Panc1 (cell line): ENCODE measurements at regions not wholly inside any gene's neighbourhood (a gene's known extent, or its start where the extent isn't known, plus 50 kb on each side); places are given as distances from the start of the nearest gene placed in this dataset.

Source experiments
- ATAC-seq: fragments of 200-7000 bp; cut with Tn5 transposase; 2 replicates; pipeline ENCODE4 v1.9.1; 2020; ENCODE audit warnings: mild to moderate bottlenecking, moderate library complexity
- BruUV-seq: library from RNA; stranded (reverse); fragments of 400-500 nt; replicated peaks from 2 replicates; lab custom pipeline; 2021; lab: Mats Ljungman, UMichigan
- CTCF ChIA-PET: fragments of 300-600 bp; sonication (Branson Sonifier 250); formaldehyde crosslinking; loops from one replicate; lab custom pipeline; 2022; ENCODE audit warnings: antibody characterized with exemption; lab: Charles Lee
- POLR2A ChIA-PET: fragments of 300-600 bp; sonication (Branson Sonifier 250); formaldehyde crosslinking; loops from one replicate; lab custom pipeline; 2022; ENCODE audit warnings: antibody characterized with exemption; lab: Charles Lee
- DNase-seq: peaks from one replicate; pipeline ENCODE4 v3.0.0-alpha.2; 2010; ENCODE audit warnings: low read depth, low spot score
- H3K27ac ChIP-seq: 2 replicates; pipeline ENCODE4 v1.5.1; 2011; ENCODE audit warnings: mild to moderate bottlenecking, low read length, inconsistent platforms
- H3K27me3 ChIP-seq: fragments of 200-500 bp; sonication (Bioruptor generic); 2 replicates; pipeline ENCODE4 v1.6.0; 2014; ENCODE audit warnings: low read length, inconsistent platforms; ENCODE audit not compliant: control insufficient read depth, insufficient read depth
- H3K36me3 ChIP-seq: fragments of 200-500 bp; sonication (Bioruptor generic); 2 replicates; pipeline ENCODE4 v1.5.1; 2014; ENCODE audit warnings: inconsistent platforms, mild to moderate bottlenecking, low read length, moderate library complexity; ENCODE audit not compliant: control insufficient read depth, insufficient read depth
- H3K4me1 ChIP-seq: 2 replicates; pipeline ENCODE4 v1.5.1; 2011; ENCODE audit warnings: inconsistent platforms, mild to moderate bottlenecking, low read length, moderate library complexity; ENCODE audit not compliant: control insufficient read depth, insufficient read depth
- H3K4me3 ChIP-seq, 2 experiments: 2 replicates each; pipeline ENCODE4 v1.5.1; 2011 to 2012; ENCODE audit warnings: low read depth in 2 of 2, low read length in 2 of 2, mild to moderate bottlenecking in 2 of 2, inconsistent platforms in 1 of 2, moderate library complexity in 1 of 2
- H3K9me3 ChIP-seq: fragments of 200-500 bp; sonication (Bioruptor generic); 2 replicates; pipeline ENCODE4 v1.5.1; 2014; ENCODE audit warnings: low read depth, mild to moderate bottlenecking, inconsistent platforms, low read length, moderate library complexity; ENCODE audit not compliant: control insufficient read depth, insufficient read depth
- POLR2AphosphoS5 ChIP-seq: IDR thresholded peaks from 2 replicates; pipeline ENCODE4 v1.6.1; 2012; ENCODE audit warnings: mild to moderate bottlenecking, low read depth, low read length, moderate library complexity
- SIN3A ChIP-seq: IDR thresholded peaks from 2 replicates; pipeline ENCODE4 v1.6.1; 2012; ENCODE audit warnings: low read depth, mild to moderate bottlenecking, low read length, moderate library complexity, borderline replicate concordance; ENCODE audit not compliant: insufficient read depth
- TCF7L2 ChIP-seq: IDR thresholded peaks from 2 replicates; pipeline ENCODE4 v1.6.1; 2011; ENCODE audit warnings: mild to moderate bottlenecking, low read depth, low read length, inconsistent platforms
- in situ Hi-C: cut with HindIII; loops from 2 replicates; pipeline ENCODE4 v1.10.0; 2016; ENCODE audit warnings: low sequenced_read_pairs, low pct_unique_long_range_greater_than_20kb
- intact Hi-C: fragments of 100-400 bp; cut with micrococcal nuclease; formaldehyde crosslinking; loops from one replicate; pipeline ENCODE4 v1.10.0; 2022; ENCODE audit not compliant: unreplicated experiment
- TF ChIP-seq, protein P1 (sequence below), 2 experiments: IDR thresholded peaks; 2 replicates each; pipeline ENCODE4 v1.6.1; 2011 to 2012; ENCODE audit warnings: low read depth in 2 of 2, control low read depth in 1 of 2, low read length in 1 of 2, mild to moderate bottlenecking in 1 of 2, moderate library complexity in 1 of 2; ENCODE audit not compliant: insufficient read depth in 1 of 2
- TF ChIP-seq, protein P2 (sequence below): fragments of 450-650 bp; IDR thresholded peaks from 2 replicates; pipeline ENCODE4 v1.5.1; 2017; ENCODE audit warnings: mild to moderate bottlenecking

DNA sequence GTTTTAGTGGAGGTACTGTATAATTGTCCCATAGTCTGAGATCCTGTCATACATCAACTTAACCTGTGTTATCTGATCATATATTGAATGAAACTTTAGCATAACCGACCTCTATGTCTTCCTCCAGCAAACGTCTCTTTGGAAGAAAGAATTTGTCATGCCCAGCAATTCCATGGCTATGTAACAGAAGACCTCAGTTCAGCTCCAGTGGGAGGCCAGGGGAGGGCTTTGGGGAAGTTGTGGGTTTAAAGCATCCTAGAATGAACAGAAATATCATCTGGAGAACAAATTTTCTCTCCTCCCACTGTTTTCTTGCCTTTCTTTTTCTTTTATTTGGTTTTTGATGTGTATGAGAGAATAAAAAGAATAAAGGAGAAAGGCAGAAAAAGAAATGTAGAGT, 164.5 kb downstream of the GAS1 start:
- ChIA-PET POLR2A (no interaction called here), CTCF (no interaction called here)
- ATAC-seq (no peak), DNase-seq (no peak)
- Histone ChIP-seq H3K27me3 (no peaks in the 10 kb centered on the region), H3K4me3 (no peak overlapping the region), H3K36me3 (no peaks in the 10 kb centered on the region), H3K4me1 (no peaks in the 10 kb centered on the region), H3K27ac (no peak overlapping the region), H3K9me3 (no peaks in the 10 kb centered on the region)
- intact Hi-C loops (no loop called here), in situ Hi-C loops (no loop called here)
- TF ChIP-seq, protein P1, sequence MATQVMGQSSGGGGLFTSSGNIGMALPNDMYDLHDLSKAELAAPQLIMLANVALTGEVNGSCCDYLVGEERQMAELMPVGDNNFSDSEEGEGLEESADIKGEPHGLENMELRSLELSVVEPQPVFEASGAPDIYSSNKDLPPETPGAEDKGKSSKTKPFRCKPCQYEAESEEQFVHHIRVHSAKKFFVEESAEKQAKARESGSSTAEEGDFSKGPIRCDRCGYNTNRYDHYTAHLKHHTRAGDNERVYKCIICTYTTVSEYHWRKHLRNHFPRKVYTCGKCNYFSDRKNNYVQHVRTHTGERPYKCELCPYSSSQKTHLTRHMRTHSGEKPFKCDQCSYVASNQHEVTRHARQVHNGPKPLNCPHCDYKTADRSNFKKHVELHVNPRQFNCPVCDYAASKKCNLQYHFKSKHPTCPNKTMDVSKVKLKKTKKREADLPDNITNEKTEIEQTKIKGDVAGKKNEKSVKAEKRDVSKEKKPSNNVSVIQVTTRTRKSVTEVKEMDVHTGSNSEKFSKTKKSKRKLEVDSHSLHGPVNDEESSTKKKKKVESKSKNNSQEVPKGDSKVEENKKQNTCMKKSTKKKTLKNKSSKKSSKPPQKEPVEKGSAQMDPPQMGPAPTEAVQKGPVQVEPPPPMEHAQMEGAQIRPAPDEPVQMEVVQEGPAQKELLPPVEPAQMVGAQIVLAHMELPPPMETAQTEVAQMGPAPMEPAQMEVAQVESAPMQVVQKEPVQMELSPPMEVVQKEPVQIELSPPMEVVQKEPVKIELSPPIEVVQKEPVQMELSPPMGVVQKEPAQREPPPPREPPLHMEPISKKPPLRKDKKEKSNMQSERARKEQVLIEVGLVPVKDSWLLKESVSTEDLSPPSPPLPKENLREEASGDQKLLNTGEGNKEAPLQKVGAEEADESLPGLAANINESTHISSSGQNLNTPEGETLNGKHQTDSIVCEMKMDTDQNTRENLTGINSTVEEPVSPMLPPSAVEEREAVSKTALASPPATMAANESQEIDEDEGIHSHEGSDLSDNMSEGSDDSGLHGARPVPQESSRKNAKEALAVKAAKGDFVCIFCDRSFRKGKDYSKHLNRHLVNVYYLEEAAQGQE (IDR thresholded peaks at IDR 0.05; ENCODE audit: insufficient read depth in 1 of 2, low read depth in 2 of 2, low read length in 1 of 2) = no peak
- TF ChIP-seq SIN3A = no peak
- no TSS peak for BruUV-seq

DNA sequence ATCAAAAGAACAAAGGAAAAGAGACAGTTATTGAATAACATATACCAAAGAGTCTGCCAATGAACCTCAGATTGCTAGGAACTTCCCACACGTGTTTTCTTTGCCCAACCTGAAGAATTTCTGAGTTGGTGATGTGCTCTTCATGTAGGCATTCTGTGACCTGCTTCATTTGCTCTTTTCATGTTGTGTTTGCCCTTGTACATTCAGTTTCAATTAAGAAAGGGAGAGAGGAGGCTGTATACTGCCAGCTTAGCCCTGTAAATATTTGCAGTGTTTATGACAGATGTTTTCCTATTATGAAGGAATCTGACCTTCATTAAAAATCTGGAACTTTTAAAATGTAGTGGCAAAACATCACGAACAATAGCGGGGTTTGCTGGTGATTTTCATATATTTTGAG, 168.5 kb downstream of the GAS1 start:
- Histone ChIP-seq H3K27me3 (no peaks in the 10 kb centered on the region), H3K27ac (no peak overlapping the region), H3K9me3 (no peaks in the 10 kb centered on the region), H3K36me3 (no peaks in the 10 kb centered on the region), H3K4me1 (no peaks in the 10 kb centered on the region), H3K4me3 (no peak overlapping the region)
- DNase-seq (no peak), ATAC-seq (no peak)
- ChIA-PET POLR2A (no interaction called here), CTCF (no interaction called here)
- no TSS peak for BruUV-seq
- intact Hi-C loops = no loop called here
- in situ Hi-C loops = no loop called here
- TF ChIP-seq TCF7L2 = no peak
- no peak for TF ChIP-seq POLR2AphosphoS5
- TF ChIP-seq, protein P2, sequence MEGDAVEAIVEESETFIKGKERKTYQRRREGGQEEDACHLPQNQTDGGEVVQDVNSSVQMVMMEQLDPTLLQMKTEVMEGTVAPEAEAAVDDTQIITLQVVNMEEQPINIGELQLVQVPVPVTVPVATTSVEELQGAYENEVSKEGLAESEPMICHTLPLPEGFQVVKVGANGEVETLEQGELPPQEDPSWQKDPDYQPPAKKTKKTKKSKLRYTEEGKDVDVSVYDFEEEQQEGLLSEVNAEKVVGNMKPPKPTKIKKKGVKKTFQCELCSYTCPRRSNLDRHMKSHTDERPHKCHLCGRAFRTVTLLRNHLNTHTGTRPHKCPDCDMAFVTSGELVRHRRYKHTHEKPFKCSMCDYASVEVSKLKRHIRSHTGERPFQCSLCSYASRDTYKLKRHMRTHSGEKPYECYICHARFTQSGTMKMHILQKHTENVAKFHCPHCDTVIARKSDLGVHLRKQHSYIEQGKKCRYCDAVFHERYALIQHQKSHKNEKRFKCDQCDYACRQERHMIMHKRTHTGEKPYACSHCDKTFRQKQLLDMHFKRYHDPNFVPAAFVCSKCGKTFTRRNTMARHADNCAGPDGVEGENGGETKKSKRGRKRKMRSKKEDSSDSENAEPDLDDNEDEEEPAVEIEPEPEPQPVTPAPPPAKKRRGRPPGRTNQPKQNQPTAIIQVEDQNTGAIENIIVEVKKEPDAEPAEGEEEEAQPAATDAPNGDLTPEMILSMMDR = no peak
- TF ChIP-seq SIN3A = no peak
- TF ChIP-seq, protein P1 (IDR thresholded peaks at IDR 0.05; ENCODE audit: insufficient read depth in 1 of 2, low read depth in 2 of 2, low read length in 1 of 2) = no peak
